GM18907 (cell line): ENCODE measurements at regions not wholly inside any gene's neighbourhood (a gene's known extent, or its start where the extent isn't known, plus 50 kb on each side); places are given as distances from the start of the nearest gene placed in this dataset.
A peak's percentile ranks its signal among the peaks of the same experiment; 100 is the strongest.
"Not testable (repeated sequence)": the region's sequence is repeated elsewhere in the genome, so short reads cannot be mapped to it uniquely, and the experiment has no call there.

Experiments
- ATAC-seq: cut with Tn5 transposase; IDR thresholded peaks from one replicate; pipeline ENCODE4 v1.9.1; 2021; ENCODE audit warnings: mild to moderate bottlenecking, moderate library complexity; ENCODE audit not compliant: unreplicated experiment

GRCh38 chr12:45490232-45490881 is 239.1 kb upstream of the ARID2 start:
- no peak for ATAC-seq

GRCh38 chr12:45494279-45494678 is 235.2 kb upstream of the ARID2 start:
- ATAC-seq, result no peak

- no peak for ATAC-seq
These were observed 230.9 kb upstream of the ARID2 start for GRCh38 chr12:45498645-45499044.

GRCh38 chr12:45502481-45503128 is 226.9 kb upstream of the ARID2 start:
- no peak for ATAC-seq

GRCh38 chr12:45503899-45504298 is 225.6 kb upstream of the ARID2 start:
- ATAC-seq, result no peak

- no peak for ATAC-seq
These were observed 225.0 kb upstream of the ARID2 start for GRCh38 chr12:45504316-45505010.

- ATAC-seq, result peak; percentile 78
These were observed 220.3 kb upstream of the ARID2 start for GRCh38 chr12:45509187-45509586.

GRCh38 chr12:45509621-45510020 is 219.9 kb upstream of the ARID2 start:
- ATAC-seq, result no peak

GRCh38 chr12:45517381-45517780 is 212.1 kb upstream of the ARID2 start:
- ATAC-seq, result no peak

- ATAC-seq, result peak; percentile 39
These were observed 210.9 kb upstream of the ARID2 start for GRCh38 chr12:45518291-45519235.

GRCh38 chr12:45522227-45522626 is 207.3 kb upstream of the ARID2 start:
- no peak for ATAC-seq

GRCh38 chr12:45526823-45527222 is 202.7 kb upstream of the ARID2 start:
- ATAC-seq, result not testable (repeated sequence)

GRCh38 chr12:45532113-45532512 is 197.4 kb upstream of the ARID2 start:
- no peak for ATAC-seq

GRCh38 chr12:45535610-45536180 is 193.8 kb upstream of the ARID2 start:
- no peak for ATAC-seq

- no peak for ATAC-seq
These were observed 193.2 kb upstream of the ARID2 start for GRCh38 chr12:45536284-45536683.

- no peak for ATAC-seq
These were observed 188.7 kb upstream of the ARID2 start for GRCh38 chr12:45540661-45541341.

- ATAC-seq, result peak; percentile 95
These were observed 185.6 kb upstream of the ARID2 start for GRCh38 chr12:45543887-45544286.

GRCh38 chr12:45546545-45546944 is 183.0 kb upstream of the ARID2 start:
- no peak for ATAC-seq

- no peak for ATAC-seq
These were observed 182.4 kb upstream of the ARID2 start for GRCh38 chr12:45547132-45547531.

- no peak for ATAC-seq
These were observed 181.7 kb upstream of the ARID2 start for GRCh38 chr12:45547822-45548221.
